ENCODE measurements at regions not wholly inside any gene's neighbourhood (a gene's known extent, or its start where the extent isn't known, plus 50 kb on each side); places are given as distances from the start of the nearest gene placed in this dataset.

GRCh38 chr15:26234976-26235767 lies 372.0 kb upstream of the ATP10A start:
- TF ChIP-seq SRF (IDR thresholded peaks at IDR 0.05; ENCODE audit: low read depth) (no peak), CBX3 (IDR thresholded peaks at IDR 0.05; ENCODE audit: low read depth) (no peak), CTCF (IDR thresholded peaks at IDR 0.05 in 2 of 3, conservative IDR thresholded peaks at IDR 0.05 in 1 of 3; ENCODE audit: borderline replicate concordance in 1 of 3, insufficient read depth in 1 of 3, low read depth in 2 of 3, low read length in 2 of 3) (no peak), POLR2A (IDR thresholded peaks at IDR 0.05; ENCODE audit: borderline replicate concordance, extremely low read depth, insufficient read depth, insufficient read length) (no peak), TCF7L2 (IDR thresholded peaks at IDR 0.05; ENCODE audit: borderline replicate concordance, extremely low read depth, insufficient read depth, insufficient read length) (no peak), POLR2AphosphoS5 (IDR thresholded peaks at IDR 0.05; ENCODE audit: low read depth, low read length) (no peak), MAX (IDR thresholded peaks at IDR 0.05) (no peak), JUND (IDR thresholded peaks at IDR 0.05) (no peak), EZH2 (IDR thresholded peaks at IDR 0.05) (no peak), RAD21 (IDR thresholded peaks at IDR 0.05; ENCODE audit: low read depth) (no peak), REST (IDR thresholded peaks at IDR 0.05; ENCODE audit: low read depth) (no peak), CEBPB (IDR thresholded peaks at IDR 0.05; ENCODE audit: low read depth) (no peak), ATF3 (IDR thresholded peaks at IDR 0.05) (no peak), EZH2phosphoT487 (IDR thresholded peaks at IDR 0.05; ENCODE audit: borderline replicate concordance) (no peak)
